Neural progenitor cell (in vitro differentiated cells): ENCODE measurements at regions not wholly inside any gene's neighbourhood (a gene's known extent, or its start where the extent isn't known, plus 50 kb on each side); places are given as distances from the start of the nearest gene placed in this dataset.

Experiments
- DNase-seq: peaks from one replicate; pipeline ENCODE4 v3.0.0-alpha.2; 2016; ENCODE audit warnings: low spot score
- H2AFZ ChIP-seq: fragments of 200-600 bp; sonication (generic); replicated peaks from 2 replicates; pipeline ENCODE4 v1.6.1; 2016; ENCODE audit warnings: antibody characterized with exemption
- H3F3A ChIP-seq: fragments of 200-600 bp; sonication (generic); 2 replicates; pipeline ENCODE4 v1.6.1; 2016; ENCODE audit warnings: antibody characterized with exemption, low read depth
- H3K27ac ChIP-seq: fragments of 200-600 bp; sonication (generic); 2 replicates; pipeline ENCODE4 v1.5.1; 2016; ENCODE audit warnings: mild to moderate bottlenecking
- H3K27me3 ChIP-seq: fragments of 200-600 bp; sonication (generic); 2 replicates; pipeline ENCODE4 v1.6.1; 2016; ENCODE audit warnings: mild to moderate bottlenecking, moderate library complexity
- H3K36me3 ChIP-seq: fragments of 200-600 bp; sonication (generic); 2 replicates; pipeline ENCODE4 v1.5.1; 2016
- H3K4me1 ChIP-seq: fragments of 200-600 bp; sonication (generic); 2 replicates; pipeline ENCODE4 v1.6.1; 2016; ENCODE audit warnings: mixed run types
- H3K4me2 ChIP-seq: fragments of 200-600 bp; sonication (generic); 2 replicates; pipeline ENCODE4 v1.6.1; 2016
- H3K4me3 ChIP-seq: fragments of 200-600 bp; sonication (generic); 2 replicates; pipeline ENCODE4 v1.5.1; 2016
- H3K79me2 ChIP-seq: fragments of 200-600 bp; sonication (generic); 2 replicates; pipeline ENCODE4 v1.6.1; 2016; ENCODE audit warnings: low read depth
- H3K9ac ChIP-seq: fragments of 200-600 bp; sonication (generic); 2 replicates; pipeline ENCODE4 v1.6.1; 2016
- H3K9me3 ChIP-seq: fragments of 200-600 bp; sonication (generic); 2 replicates; pipeline ENCODE4 v1.5.1; 2016; ENCODE audit warnings: low read depth
- H4K20me1 ChIP-seq: fragments of 200-600 bp; sonication (generic); 2 replicates; pipeline ENCODE4 v1.6.1; 2016; ENCODE audit warnings: low read depth
- H3K27ac Mint-ChIP-seq: 3 replicates; pipeline ENCODE4 v1.8.0; 2021; ENCODE audit warnings: mixed read lengths
- H3K27me3 Mint-ChIP-seq: 2 replicates; pipeline ENCODE4 v1.8.0; 2022; ENCODE audit warnings: low read depth, mild to moderate bottlenecking, inconsistent platforms, moderate library complexity, mixed read lengths; ENCODE audit not compliant: insufficient read depth
- H3K36me3 Mint-ChIP-seq: 3 replicates; pipeline ENCODE4 v1.8.0; 2021; ENCODE audit warnings: mixed read lengths
- H3K4me1 Mint-ChIP-seq: 3 replicates; pipeline ENCODE4 v1.8.0; 2021; ENCODE audit warnings: mixed read lengths
- H3K4me3 Mint-ChIP-seq: 3 replicates; pipeline ENCODE4 v1.8.0; 2021; ENCODE audit warnings: mild to moderate bottlenecking, moderate library complexity, mixed read lengths
- H3K9me3 Mint-ChIP-seq: 3 replicates; pipeline ENCODE4 v1.8.0; 2020; ENCODE audit warnings: mixed read lengths
- CTCF ChIP-seq: fragments of 200-600 bp; sonication (generic); IDR thresholded peaks from 2 replicates; pipeline ENCODE4 v1.5.1; 2017; ENCODE audit warnings: antibody characterized with exemption, mild to moderate bottlenecking
- EZH2 ChIP-seq: fragments of 200-600 bp; sonication (generic); IDR thresholded peaks from 2 replicates; pipeline ENCODE4 v1.6.1; 2017; ENCODE audit warnings: antibody characterized with exemption, mild to moderate bottlenecking, moderate library complexity
- EZH2phosphoT487 ChIP-seq: fragments of 200-600 bp; sonication (generic); IDR thresholded peaks from 2 replicates; pipeline ENCODE4 v1.6.1; 2017; ENCODE audit warnings: antibody characterized with exemption

- no peak overlapping the region for H3K4me3 ChIP-seq
- no peak overlapping the region for H3K4me2 ChIP-seq
- H3K27me3 ChIP-seq = peaks cover 72% of the 10 kb centered on the region
These were observed 226.6 kb downstream of the MEF2C start for GRCh38 chr5:88656221-88656950.

GRCh38 chr5:88653471-88653870 is 229.5 kb downstream of the MEF2C start:
- no peak overlapping the region for H3K27ac ChIP-seq
- no peak overlapping the region for H3K27ac Mint-ChIP-seq
- no peak overlapping the region for H2AFZ ChIP-seq
- no peak for TF ChIP-seq EZH2
- H3K4me3 Mint-ChIP-seq = no peak overlapping the region
- no peak overlapping the region for H3K4me3 ChIP-seq
- H3K4me2 ChIP-seq = no peak overlapping the region
- no peaks in the 10 kb centered on the region for H3K9me3 ChIP-seq
- H4K20me1 ChIP-seq = no peaks in the 10 kb centered on the region
- H3K9me3 Mint-ChIP-seq = no peaks in the 10 kb centered on the region
- H3K36me3 ChIP-seq = no peaks in the 10 kb centered on the region
- H3K27me3 Mint-ChIP-seq = peaks cover 3% of the 10 kb centered on the region
- no peaks in the 10 kb centered on the region for H3K36me3 Mint-ChIP-seq
- no peaks in the 10 kb centered on the region for H3K4me1 Mint-ChIP-seq
- peaks cover 46% of the 10 kb centered on the region for H3K27me3 ChIP-seq
- no peaks in the 10 kb centered on the region for H3K79me2 ChIP-seq
- no peaks in the 10 kb centered on the region for H3K4me1 ChIP-seq
- DNase-seq = no peak
- H3F3A ChIP-seq = peaks cover 3% of the 10 kb centered on the region
- no peak overlapping the region for H3K9ac ChIP-seq

More at GRCh38 chr5:88656221-88656950, 226.6 kb downstream of the MEF2C start:
- no peaks in the 10 kb centered on the region for H3K36me3 Mint-ChIP-seq
- no peaks in the 10 kb centered on the region for H3K9me3 Mint-ChIP-seq
- TF ChIP-seq EZH2 (no peak), EZH2phosphoT487 (no peak), CTCF (no peak)
- no peaks in the 10 kb centered on the region for H3K9me3 ChIP-seq
- no peaks in the 10 kb centered on the region for H3K79me2 ChIP-seq
- H3K27ac ChIP-seq = no peak overlapping the region
- no peak overlapping the region for H3K9ac ChIP-seq
- H3K27me3 Mint-ChIP-seq = peaks cover 7% of the 10 kb centered on the region
- peaks cover 12% of the 10 kb centered on the region for H3K4me1 ChIP-seq
- no peak overlapping the region for H2AFZ ChIP-seq
- no peak overlapping the region for H3K27ac Mint-ChIP-seq
- H3K4me3 Mint-ChIP-seq = no peak overlapping the region
- no peaks in the 10 kb centered on the region for H3K36me3 ChIP-seq
- no peak for DNase-seq
- peaks cover 32% of the 10 kb centered on the region for H3F3A ChIP-seq
- peaks cover 23% of the 10 kb centered on the region for H4K20me1 ChIP-seq
- peaks cover 10% of the 10 kb centered on the region for H3K4me1 Mint-ChIP-seq

- no peaks in the 10 kb centered on the region for H3K36me3 ChIP-seq
These were observed 235.1 kb downstream of the MEF2C start for GRCh38 chr5:88647901-88648300.

More at GRCh38 chr5:88647901-88648300, 235.1 kb downstream of the MEF2C start:
- no peak overlapping the region for H2AFZ ChIP-seq
- TF ChIP-seq EZH2 = no peak
- TF ChIP-seq CTCF = no peak
- TF ChIP-seq EZH2phosphoT487 = no peak
- no peak overlapping the region for H3K4me3 ChIP-seq
- no peaks in the 10 kb centered on the region for H3K9me3 ChIP-seq
- Mint-ChIP-seq H3K9me3 (no peaks in the 10 kb centered on the region), H3K4me1 (no peaks in the 10 kb centered on the region), H3K27ac (no peak overlapping the region), H3K4me3 (no peak overlapping the region), H3K36me3 (no peaks in the 10 kb centered on the region), H3K27me3 (no peaks in the 10 kb centered on the region)
- H3K79me2 ChIP-seq = no peaks in the 10 kb centered on the region
- no peaks in the 10 kb centered on the region for H3K4me1 ChIP-seq
- no peaks in the 10 kb centered on the region for H4K20me1 ChIP-seq
- H3F3A ChIP-seq = no peaks in the 10 kb centered on the region
- no peak overlapping the region for H3K4me2 ChIP-seq
- no peak overlapping the region for H3K27ac ChIP-seq
- DNase-seq = no peak
- no peak overlapping the region for H3K9ac ChIP-seq
- no peaks in the 10 kb centered on the region for H3K27me3 ChIP-seq
